ENCODE measurements at regions not wholly inside any gene's neighbourhood (a gene's known extent, or its start where the extent isn't known, plus 50 kb on each side); places are given as distances from the start of the nearest gene placed in this dataset.
"Not testable (repeated sequence)": the region's sequence is repeated elsewhere in the genome, so short reads cannot be mapped to it uniquely, and the experiment has no call there.

DNA sequence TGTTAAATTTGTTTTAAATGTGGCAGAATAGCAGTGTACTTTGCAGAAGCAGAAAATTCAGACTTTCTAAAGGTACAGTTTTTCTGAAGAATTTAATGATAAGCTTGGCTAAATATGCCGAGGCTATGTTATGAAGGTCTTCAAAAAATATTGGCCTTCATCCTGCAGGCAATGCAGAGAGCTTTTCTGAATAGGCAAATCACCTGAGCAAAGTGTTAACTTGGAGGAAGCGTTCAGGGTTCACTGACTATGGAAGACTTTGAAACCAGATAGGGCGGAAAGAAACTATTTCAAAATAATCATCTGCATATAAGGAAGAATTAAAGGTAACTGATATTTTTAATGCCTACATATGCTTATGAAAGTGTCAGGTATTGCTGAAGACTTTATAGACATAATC is 133.7 kb upstream of the SETBP1 start:
- no peak for DNase-seq (ENCODE audit: low spot score)

- no peak for DNase-seq (ENCODE audit: low spot score)
These were observed 132.1 kb upstream of the SETBP1 start for GRCh38 chr18:44548291-44549221.

- DNase-seq (ENCODE audit: low spot score) = no peak
These were observed 128.0 kb upstream of the SETBP1 start for GRCh38 chr18:44552706-44553105.

DNA sequence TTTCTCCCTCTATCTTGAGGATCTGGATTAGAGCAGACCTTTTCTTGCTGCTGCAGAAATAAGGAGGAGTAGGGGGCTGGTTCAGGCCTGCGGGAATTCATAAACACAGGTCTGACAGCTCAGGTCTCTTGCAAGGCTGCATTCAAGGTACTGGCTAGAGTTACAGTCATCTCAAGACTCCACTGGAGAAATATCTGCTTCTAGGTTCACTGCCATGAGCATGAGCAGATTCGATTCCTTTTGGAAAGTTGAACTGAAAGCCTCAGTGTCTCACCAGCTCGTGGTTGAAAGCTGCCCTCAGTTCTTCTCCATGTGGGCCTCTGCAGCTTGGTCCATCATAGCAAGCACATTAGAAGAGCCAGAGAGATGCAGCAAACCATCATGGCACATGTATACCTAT is 124.4 kb upstream of the SETBP1 start:
- DNase-seq (ENCODE audit: low spot score) = peak; percentile 22

DNA sequence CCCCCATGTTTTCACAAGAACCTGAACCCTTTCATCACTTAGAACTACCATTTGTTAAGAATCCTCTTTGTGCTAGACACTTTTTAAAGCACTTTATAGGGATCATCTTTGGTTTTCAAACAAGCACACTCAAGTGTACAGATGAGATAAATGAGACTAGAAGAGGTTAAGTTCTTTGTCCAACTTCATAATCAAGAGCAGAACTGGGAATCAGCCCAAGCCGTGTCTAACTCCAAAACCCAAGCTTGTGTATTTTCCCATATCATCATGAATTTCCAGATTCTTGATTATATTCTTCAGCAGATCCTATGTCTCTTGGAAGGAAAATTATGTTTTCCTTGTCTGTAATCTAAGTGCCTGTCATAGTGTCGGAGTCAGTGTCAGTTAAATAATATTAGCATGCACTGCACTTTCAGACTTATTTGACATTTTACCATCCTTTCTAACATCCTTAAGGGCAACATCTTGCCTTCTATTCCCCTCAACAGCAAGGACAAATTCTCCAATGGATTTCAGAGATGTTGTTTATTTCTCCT is 123.0 kb upstream of the SETBP1 start:
- DNase-seq (ENCODE audit: low spot score) = no peak

- no peak for DNase-seq (ENCODE audit: low spot score)
These were observed 121.9 kb upstream of the SETBP1 start for GRCh38 chr18:44558767-44559166.

GRCh38 chr18:44562986-44563385 is 117.7 kb upstream of the SETBP1 start:
- DNase-seq (ENCODE audit: low spot score) = no peak

DNA sequence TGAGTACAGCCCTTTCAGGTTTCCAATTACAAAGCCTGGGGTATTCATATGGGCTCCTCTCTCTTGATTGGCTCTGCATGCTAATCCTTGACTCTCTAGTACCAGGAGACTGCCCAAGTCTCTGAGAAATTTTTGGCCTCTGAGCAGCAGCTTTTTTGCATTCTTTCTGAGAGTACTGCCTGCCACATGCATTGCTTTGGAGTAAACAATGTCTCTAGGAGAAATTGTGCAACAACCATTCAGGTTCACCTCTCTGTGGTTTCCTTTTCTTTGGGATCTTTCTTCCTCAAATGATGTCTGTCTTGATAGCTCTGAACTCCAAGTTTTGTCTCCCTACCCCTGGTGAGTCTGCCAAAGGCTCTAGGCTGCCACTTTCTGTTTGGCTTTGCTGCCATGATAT is 115.8 kb upstream of the SETBP1 start:
- no peak for DNase-seq (ENCODE audit: low spot score)

DNA sequence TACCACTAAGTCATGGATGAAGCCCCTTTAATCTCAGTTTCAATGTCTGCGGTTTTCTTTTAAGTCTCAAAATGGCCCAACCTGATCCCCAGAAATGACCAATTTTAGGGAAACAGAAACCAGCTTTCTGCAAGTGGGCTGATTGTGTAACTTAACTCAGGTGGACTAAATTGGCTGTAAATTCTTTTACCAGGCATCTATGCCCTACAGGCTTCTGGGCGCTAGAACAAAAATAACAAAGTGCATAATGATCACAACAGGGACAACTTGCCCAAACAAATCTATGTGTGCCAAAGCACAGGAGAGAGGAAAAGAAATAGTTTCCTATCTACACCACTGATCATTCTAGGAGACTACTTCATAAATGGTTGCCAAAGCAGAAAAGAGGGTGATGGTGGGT is 112.3 kb upstream of the SETBP1 start:
- no peak for DNase-seq (ENCODE audit: low spot score)

DNA sequence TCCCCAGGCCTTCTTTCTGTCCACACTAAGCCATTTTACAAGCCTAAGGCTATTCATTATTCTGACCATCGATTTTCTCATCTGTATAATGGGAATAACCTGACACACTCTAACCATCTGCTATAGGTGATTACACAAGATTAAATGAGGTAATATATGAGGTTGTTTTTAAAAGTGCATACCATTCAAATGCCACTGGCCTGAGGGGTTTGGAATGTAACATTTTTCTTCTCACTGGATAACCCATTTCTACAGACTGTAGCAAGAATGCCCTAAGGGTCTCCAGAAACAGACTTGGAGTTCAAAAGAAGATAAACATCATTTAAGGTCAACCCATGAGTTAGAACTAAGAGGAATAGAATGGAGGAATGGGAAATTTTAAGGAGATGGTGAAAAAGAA is 111.7 kb upstream of the SETBP1 start:
- no peak for DNase-seq (ENCODE audit: low spot score)

DNA sequence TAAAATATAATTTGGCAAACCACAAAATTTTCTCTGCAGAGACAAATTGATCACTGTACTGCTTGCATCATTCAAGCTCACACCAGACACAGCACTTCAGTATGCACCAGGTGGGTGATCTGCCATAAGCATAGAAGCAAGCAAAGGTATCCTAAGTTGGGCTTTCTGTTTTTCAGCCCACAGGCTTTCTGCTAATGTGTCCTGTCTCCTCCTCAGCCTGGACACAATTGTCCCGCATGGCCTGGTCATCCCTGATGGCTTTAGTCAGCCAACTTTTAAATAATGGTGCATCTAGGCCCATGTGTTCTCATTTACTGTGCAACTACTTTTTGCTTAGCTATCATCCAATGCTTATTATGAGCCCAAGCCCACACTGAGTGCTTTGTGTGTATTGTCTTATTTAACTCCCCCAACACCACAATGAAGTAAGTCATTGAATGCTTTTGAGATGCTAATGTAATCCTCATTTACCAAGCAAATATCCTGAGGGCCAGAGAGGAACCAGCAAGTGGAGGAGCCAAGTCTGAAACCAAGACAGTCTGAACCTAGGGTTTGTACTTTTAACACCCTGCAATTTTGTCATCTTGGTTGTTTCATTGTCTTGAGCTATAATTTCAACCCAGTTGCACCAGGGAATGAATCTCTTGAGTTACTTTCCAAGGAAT is 111.2 kb upstream of the SETBP1 start:
- DNase-seq (ENCODE audit: low spot score) = no peak

- DNase-seq (ENCODE audit: low spot score) = no peak
These were observed 101.5 kb upstream of the SETBP1 start for GRCh38 chr18:44579028-44579702.

- DNase-seq (ENCODE audit: low spot score) = no peak
These were observed 100.9 kb upstream of the SETBP1 start for GRCh38 chr18:44579745-44580144.

GRCh38 chr18:44580159-44580558 is 100.5 kb upstream of the SETBP1 start:
- no peak for DNase-seq (ENCODE audit: low spot score)

DNA sequence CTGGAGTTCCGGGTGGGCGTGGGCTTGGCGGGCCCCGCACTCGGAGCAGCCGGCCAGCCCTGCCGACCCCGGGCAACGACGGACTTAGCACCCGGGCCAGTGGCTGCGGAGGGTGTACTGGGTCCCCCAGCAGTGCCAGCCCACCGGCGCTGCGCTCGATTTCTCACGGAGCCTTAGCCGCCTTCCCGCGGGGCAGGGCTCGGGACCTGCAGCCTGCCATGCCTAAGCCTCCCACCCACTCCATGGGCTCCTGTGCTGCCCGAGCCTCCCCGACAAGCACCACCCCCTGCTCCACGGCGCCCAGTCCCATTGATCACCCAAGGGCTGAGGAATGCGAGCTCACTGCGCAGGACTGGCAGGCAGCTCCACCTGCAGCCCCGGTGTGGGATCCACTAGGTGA is 99.9 kb upstream of the SETBP1 start:
- not testable (repeated sequence) for DNase-seq (ENCODE audit: low spot score)

- no peak for DNase-seq (ENCODE audit: low spot score)
These were observed 98.2 kb upstream of the SETBP1 start for GRCh38 chr18:44582456-44582855.

DNA sequence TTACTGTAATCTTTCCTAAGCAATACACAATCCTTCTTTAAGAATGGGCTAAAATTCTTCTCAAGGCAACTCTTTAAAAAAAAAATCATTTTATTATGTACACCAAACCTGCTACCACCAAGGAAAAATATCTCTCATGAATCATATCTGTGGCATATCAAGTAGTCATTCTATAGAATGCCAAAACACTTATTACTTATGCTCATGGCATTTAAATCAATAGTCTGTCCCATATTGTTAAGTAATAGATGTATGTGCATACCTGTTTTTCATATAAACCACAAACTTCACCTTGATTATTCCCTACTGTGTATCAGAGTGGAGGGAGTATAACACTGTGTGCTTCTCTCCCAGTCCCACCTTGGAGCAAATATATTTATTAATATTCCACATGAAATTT is 95.8 kb upstream of the SETBP1 start:
- DNase-seq (ENCODE audit: low spot score) = no peak

DNA sequence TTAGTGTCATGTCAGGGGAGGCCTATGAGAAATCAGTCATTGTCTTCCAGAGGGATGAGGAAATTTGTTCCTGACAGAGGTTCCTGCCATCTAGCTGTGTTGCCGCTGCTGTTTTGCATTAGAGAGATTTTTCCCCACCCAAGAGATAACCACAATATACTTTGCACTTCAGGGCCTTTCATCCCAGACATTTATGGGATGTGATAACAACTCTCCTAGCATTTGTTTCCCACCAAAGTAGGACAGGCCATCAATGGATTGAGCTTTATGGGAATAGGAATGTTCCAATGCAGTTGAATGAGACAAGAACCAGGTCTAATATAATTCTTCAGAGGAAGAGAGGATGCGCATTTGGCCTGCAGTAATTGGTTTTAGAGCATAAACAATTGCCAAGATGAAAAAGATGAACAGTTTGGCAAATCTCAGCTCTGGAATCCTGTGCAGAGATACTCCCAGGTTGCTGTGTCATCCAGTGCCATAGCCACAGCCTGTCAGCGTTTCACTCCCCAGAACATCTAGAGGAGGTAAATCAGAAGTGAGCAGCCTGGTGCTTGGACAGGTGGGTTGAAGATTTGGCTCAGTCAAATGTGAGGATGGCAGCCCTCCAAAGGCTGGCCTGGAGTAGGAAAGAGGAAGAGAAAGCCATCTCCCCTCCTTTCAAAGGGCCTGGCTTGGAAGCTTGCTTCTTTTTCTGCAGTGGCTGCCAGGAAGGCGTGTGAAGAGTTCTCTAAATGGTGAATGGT is 93.7 kb upstream of the SETBP1 start:
- peak; percentile 68 for DNase-seq (ENCODE audit: low spot score)

GRCh38 chr18:44588508-44588907 is 92.2 kb upstream of the SETBP1 start:
- no peak for DNase-seq (ENCODE audit: low spot score)

GRCh38 chr18:44589693-44590355 is 90.9 kb upstream of the SETBP1 start:
- no peak for DNase-seq (ENCODE audit: low spot score)

GRCh38 chr18:44590956-44591670 is 89.6 kb upstream of the SETBP1 start:
- DNase-seq (ENCODE audit: low spot score) = no peak

Measured in pons (tissue), 1 donor.